HK-2 (cell line): ENCODE measurements at regions not wholly inside any gene's neighbourhood (a gene's known extent, or its start where the extent isn't known, plus 50 kb on each side); places are given as distances from the start of the nearest gene placed in this dataset.
A peak's percentile ranks its signal among the peaks of the same experiment; 100 is the strongest.
"Not testable (repeated sequence)": the region's sequence is repeated elsewhere in the genome, so short reads cannot be mapped to it uniquely, and the experiment has no call there.

Experiments
- DNase-seq: peaks from one replicate; pipeline ENCODE4 v3.0.0-alpha.2; 2018; ENCODE audit not compliant: unreplicated experiment

- no peak for DNase-seq
These were observed 512.1 kb upstream of the CNTN3 start for GRCh38 chr3:75126556-75126955.

GRCh38 chr3:75129101-75129500, 514.6 kb upstream of the CNTN3 start:
- no peak for DNase-seq

DNA sequence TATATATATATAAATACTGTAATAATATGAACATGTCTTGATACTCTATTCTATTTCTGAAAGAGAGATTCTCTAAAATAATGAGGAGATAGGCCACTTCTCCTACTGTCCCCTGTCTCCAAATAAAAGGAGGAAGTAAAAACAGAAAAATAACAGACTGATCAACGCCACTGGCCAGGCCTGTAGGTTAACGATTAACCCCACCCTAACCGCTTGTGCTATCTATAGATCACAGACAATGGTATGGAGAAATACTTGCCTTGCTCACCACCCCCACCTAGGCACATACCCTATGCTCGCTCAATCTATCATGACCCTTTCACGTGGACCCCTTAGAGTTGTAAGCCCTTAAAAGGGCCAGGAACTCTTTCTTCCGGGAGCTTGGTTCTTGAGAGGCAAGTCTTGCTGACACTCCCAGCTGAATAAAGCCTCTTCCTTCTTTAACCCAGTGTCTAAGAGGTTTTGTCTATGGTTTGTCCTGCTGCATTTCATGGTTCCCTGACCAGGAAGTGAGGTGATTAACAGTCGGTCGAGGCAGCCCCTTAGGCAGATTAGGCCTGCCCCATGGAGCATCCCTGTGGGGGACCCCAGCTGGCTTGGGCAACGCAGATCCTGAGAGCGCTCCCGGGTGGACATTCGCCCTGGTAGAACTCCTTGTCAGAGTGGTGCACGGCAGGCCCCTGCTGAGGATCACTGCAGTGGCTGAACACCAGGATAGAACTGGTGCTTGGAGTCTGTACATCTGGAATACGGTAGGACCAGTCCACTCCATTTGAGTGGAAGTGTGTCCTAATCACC, 521.8 kb upstream of the CNTN3 start:
- peak; percentile 4 for DNase-seq

DNA sequence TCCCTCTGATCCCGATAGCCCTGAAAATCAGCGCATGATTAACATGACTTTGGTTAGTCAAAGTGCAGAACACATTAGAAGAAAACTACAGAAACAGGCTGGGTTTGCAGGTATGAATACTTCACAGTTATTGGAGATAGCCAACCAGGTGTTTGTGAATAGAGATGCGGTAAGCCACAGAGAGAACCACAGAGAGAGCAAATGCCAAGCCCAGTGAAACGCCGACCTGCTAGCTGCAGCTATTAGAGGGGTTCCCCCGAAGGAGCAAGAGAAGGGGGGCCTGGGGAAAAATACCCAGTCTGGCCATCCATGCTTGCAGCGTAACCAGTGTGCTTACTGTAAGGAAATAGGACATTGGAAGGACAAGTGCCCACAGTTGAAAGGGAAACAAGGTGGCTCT, 523.9 kb upstream of the CNTN3 start:
- no peak for DNase-seq

DNA sequence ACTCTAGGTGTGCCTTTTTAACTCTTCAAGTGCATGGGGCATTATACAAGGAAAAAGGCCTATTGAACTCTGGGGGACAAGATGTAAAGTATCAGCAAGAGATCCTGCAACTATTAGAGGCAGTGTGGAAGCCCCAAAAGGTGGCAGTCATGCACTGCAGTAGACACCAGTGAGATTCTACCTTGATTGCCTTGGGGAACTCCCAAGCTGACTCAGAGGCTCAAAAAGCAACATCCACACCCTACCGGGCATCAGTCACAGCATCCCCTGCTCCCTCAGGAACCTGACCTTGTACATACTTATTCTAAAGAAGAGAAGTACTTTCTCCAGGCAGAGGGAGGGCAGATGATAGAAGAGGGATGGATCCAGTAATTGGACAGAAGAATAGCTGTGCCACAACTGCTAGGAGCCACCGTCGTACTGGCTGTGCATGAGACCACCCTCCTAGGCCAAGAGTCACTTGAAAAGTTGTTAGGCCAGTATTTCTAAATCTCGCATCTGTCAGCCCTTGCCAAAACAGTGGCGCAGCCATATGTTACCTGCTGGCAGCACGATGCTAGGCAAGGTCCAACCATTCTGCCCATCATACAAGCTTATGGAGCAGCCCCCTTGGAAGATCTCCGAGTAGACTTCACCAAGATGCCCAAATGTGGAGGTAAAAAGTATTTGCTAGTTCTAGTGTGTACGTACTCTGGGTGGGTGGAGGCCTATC, 523.1 kb upstream of the FRG2C start:
- no peak for DNase-seq

- DNase-seq = no peak
These were observed 519.7 kb upstream of the FRG2C start for GRCh38 chr3:75144406-75144805.

DNA sequence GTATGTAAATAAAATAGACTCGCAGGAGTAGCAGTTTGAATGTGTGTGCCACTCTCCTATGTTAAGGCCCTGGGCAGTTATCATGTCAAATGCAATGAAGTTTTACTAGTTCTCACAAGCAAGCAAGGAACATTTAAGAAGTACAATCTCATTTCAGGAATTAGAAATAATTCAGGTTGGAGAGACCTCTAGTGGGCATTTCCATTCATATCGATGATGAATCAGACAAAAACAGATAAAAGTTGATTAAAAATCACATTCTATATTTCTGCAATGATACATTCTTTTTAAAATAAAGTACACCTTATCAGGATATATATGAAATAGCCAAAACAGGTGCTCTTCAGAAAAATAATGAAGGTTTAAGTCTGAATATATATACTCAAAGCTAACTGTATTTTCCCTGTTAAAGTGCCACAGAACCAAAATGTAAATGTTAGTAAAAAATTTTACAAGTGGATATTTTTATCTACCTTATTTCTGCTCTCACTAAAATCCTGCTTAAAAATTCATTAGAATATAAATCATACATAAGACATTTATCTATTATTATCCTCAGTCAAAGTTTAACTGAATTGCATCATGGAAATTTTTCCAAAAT, 492.4 kb upstream of the FRG2C start:
- DNase-seq = no peak

- DNase-seq = no peak
These were observed 487.2 kb upstream of the FRG2C start for GRCh38 chr3:75176937-75177336.

DNA sequence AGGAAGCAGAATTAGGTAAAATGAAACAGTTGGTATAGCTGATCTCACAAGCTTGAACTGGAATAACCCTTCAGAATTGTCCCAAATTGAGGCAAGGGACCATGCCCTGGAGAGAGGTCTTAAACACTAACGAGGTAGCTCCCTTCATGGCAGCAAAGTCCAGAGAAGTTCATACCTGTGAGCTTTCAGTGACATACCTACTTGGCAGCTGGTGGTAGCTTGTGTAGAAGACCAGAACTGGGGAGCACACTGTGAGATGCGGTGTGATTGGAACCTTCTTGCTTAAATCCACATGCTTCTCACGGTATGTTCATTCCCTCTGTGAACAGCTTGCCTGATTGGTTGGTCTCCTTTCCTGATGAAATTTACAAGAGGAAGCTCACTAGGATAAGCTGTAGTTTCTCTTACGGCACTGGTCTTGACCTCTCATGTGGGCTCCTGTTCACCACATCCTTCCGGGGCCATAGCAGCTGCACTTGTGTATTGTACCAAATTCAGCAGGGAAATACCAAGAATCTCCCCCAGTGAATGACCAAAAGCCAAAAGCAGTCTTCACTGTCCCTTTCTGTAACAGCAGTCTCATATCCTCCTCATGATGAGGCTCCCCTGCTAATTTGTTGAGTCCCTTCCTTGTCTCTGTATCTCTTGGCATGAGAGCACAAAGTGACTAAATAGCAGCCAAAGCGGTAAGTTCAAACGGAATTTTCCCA, 483.7 kb upstream of the FRG2C start:
- no peak for DNase-seq

DNA sequence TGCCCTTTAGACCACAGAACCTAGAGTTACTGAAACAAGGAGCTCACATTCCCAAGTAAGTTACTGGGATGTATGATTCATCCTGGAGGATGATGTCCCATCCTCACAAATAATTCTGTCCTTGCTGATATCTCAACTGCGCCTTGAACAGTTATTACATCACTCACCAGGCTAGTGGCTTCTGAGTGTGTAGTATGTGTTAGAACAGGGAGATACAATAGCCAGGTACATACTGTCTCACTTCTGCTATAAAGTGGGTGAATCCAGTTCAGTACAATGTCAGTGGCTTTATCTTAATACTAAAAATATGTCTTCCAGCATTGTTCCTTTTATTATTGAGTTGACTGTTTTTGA, 483.2 kb upstream of the FRG2C start:
- DNase-seq = no peak

DNA sequence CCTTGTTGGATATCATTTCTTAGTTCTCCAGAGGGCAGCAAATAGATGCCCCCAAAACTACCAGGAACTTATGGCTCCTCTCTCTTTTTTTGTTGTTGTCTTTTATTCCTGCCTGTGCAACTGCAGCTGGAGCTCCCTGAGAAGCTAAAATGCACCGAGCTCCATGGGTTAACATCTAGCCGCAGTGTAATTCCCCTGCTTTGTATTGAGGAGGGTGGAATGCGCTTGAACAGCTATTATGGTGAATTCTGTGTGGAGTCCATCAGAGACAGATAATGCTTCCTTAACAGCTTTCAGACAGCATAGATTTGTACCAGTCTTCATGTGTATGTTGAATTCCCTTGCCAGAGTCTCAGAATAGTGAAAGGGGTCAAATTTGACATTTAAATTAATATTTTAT, 475.2 kb upstream of the FRG2C start:
- no peak for DNase-seq

- DNase-seq = peak; percentile 30
These were observed 471.9 kb upstream of the FRG2C start for GRCh38 chr3:75192146-75192616.

- no peak for DNase-seq
These were observed 470.3 kb upstream of the FRG2C start for GRCh38 chr3:75193797-75194196.

DNA sequence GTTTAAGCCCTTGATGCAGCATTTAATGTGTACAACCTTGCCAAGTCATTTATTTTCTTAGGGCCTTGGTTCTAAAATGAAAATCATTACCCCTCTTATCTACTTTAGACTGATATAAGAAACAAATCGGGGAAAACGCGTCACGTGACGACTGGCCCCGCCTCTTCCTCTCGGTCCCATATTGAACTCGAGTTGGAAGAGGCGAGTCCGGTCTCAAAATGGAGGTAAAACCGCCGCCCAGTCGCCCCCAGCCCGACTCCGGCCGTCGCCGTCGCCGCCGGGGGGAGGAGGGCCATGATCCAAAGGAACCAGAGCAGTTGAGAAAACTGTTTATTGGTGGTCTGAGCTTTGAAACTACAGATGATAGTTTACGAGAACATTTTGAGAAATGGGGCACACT, 449.8 kb upstream of the FRG2C start:
- DNase-seq = not testable (repeated sequence)

DNA sequence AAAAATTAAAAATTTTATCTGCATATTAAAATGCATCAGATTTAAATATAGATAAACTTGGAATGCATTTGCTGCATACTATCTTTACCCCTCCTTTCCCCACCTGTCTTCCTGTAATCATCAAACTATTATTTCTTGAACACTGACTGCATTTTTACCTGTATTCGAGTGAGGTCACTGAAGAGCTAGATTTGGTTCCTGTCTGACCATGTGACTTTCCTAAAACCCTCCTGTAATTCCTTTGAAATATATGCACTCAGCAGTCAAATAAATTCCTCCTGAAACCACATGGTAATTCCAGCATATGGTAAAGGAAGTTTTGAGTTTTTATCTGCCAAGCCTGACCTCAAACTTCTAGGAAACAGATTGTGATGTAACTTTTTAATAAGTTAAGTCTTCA, 445.6 kb upstream of the FRG2C start:
- no peak for DNase-seq

DNA sequence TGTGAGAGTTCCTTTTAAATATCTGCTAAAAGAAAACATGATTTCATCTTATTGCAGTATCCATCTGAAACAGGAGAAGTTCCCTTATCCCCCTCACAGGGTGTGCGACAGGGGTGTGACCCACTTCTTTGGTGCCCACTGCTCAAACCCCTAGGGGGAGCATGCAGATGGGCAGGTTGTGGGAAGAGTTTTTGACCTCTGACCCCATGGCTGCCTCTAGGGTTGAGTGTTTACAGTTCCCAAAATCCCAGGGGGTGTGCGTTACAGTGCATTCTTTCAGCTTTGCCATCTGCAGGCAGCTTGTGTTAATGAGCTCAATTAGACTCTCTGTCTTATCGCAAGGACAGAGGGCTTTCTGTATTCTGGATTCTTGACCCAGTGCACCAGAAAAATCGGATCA, 443.2 kb upstream of the FRG2C start:
- no peak for DNase-seq

- no peak for DNase-seq
These were observed 439.7 kb upstream of the FRG2C start for GRCh38 chr3:75224412-75224811.

GRCh38 chr3:75232216-75232615, 431.9 kb upstream of the FRG2C start:
- no peak for DNase-seq

- DNase-seq = no peak
These were observed 428.5 kb upstream of the FRG2C start for GRCh38 chr3:75235631-75236030.

- DNase-seq = no peak
These were observed 427.1 kb upstream of the FRG2C start for GRCh38 chr3:75237053-75237452.

DNA sequence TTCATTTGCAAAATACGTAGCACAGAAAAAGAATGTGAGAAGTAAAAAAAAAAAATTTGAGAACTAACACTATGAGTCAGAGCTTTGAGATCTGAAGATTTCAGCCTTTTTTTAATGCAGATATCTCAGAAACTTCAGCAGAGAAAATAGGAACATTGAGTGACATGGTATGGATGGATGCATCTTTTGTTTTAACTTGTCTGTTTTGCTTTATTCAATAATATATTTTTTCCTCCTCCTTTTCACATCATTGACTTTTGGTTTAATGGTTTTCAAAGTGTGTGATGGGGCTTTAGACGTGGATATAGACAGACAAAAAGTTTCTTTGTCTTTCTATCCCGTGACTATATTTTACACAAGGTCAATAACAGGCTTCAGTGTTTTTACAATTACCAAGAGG, 426.7 kb upstream of the FRG2C start:
- no peak for DNase-seq

DNA sequence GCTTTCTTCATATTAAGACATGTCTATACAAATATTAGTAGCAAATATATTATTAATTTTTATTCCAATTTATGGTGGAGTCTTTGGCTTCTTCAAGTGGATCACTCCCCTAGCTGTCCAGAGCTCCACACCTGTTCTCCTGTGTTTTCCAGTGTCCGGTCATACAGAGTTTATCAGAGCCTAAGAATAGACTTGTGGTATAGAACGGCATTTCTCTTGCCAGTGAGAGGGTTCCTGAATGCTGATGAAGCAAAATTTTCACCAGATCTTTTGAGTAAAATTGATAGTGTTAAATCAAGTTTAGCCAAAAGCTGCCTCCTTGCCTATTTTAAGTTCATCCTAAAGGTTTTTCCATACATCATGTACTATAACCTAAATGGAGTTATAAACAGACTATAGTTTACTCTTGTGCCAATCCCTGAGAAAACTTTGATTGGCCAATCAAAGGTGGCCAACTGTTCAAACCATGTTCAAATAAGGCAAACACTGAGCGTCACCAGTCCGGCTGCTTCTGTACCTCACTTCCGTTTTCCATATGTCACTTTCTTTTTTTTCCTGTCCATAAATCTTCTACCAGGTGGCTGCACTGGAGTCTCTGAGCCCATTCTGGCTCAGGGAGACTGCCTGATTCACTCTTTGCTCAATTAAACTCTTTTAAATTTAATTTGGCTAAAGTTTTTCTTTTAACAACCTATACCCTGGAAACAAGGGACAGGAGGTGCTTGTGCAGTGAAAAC, 422.7 kb upstream of the FRG2C start:
- not testable (repeated sequence) for DNase-seq
